Glomerular visceral epithelial cell (primary cell): ENCODE measurements at regions not wholly inside any gene's neighbourhood (a gene's known extent, or its start where the extent isn't known, plus 50 kb on each side); places are given as distances from the start of the nearest gene placed in this dataset.
A peak's percentile ranks its signal among the peaks of the same experiment; 100 is the strongest.
"Not testable (repeated sequence)": the region's sequence is repeated elsewhere in the genome, so short reads cannot be mapped to it uniquely, and the experiment has no call there.

ENCODE experiments used
- DNase-seq: peaks from one replicate; pipeline ENCODE4 v3.0.0-alpha.2; 2016; ENCODE audit errors: extremely low spot score

GRCh38 chr13:98075048-98075447 is 67.8 kb upstream of the FARP1 start:
- no peak for DNase-seq

GRCh38 chr13:98076309-98076708 is 66.6 kb upstream of the FARP1 start:
- not testable (repeated sequence) for DNase-seq

GRCh38 chr13:98080280-98080679 is 62.6 kb upstream of the FARP1 start:
- no peak for DNase-seq

GRCh38 chr13:98083507-98083906 is 59.4 kb upstream of the FARP1 start:
- peak; percentile 59 for DNase-seq

- no peak for DNase-seq
These were observed 59.0 kb upstream of the FARP1 start for GRCh38 chr13:98083936-98084335.

GRCh38 chr13:98089246-98089645 is 53.6 kb upstream of the FARP1 start:
- no peak for DNase-seq

- DNase-seq: no peak
These were observed 50.0 kb upstream of the FARP1 start for GRCh38 chr13:98092888-98093287.
